Astrocyte (in vitro differentiated cells and primary cell): ENCODE measurements at regions not wholly inside any gene's neighbourhood (a gene's known extent, or its start where the extent isn't known, plus 50 kb on each side); places are given as distances from the start of the nearest gene placed in this dataset.

Experiments used
- DNase-seq: peaks from one replicate; pipeline ENCODE4 v3.0.0-alpha.2; 2010; ENCODE audit warnings: low read depth
- FAIRE-seq: peaks from 2 replicates; lab custom pipeline; 2011; peaks lifted over from hg19 to GRCh38; lab: Jason Lieb, UNC
- H2AFZ ChIP-seq: 2 replicates; pipeline ENCODE4 v1.6.0; 2012; ENCODE audit warnings: low read depth, low read length, inconsistent platforms
- H3K27ac ChIP-seq: 2 replicates; pipeline ENCODE4 v1.5.1; 2011; ENCODE audit warnings: low read depth, low read length, inconsistent platforms
- H3K27me3 ChIP-seq: 2 replicates; pipeline ENCODE4 v1.6.0; 2011; ENCODE audit warnings: low read length, inconsistent platforms; ENCODE audit not compliant: insufficient read depth
- H3K36me3 ChIP-seq: 2 replicates; pipeline ENCODE4 v1.5.1; 2011; ENCODE audit warnings: low read length, inconsistent platforms; ENCODE audit not compliant: insufficient read depth
- H3K4me1 ChIP-seq: 2 replicates; pipeline ENCODE4 v1.5.1; 2011; ENCODE audit warnings: low read length, inconsistent platforms; ENCODE audit not compliant: insufficient read depth
- H3K4me2 ChIP-seq: 2 replicates; pipeline ENCODE4 v1.6.0; 2012; ENCODE audit warnings: low read length, inconsistent platforms
- H3K4me3 ChIP-seq: 2 replicates; pipeline ENCODE4 v1.5.1; 2011; ENCODE audit warnings: low read depth, mild to moderate bottlenecking, low read length, inconsistent platforms; ENCODE audit not compliant: insufficient read depth
- H3K79me2 ChIP-seq: 2 replicates; pipeline ENCODE4 v1.6.0; 2012; ENCODE audit warnings: mild to moderate bottlenecking, low read length, inconsistent platforms; ENCODE audit not compliant: insufficient read depth
- H3K9ac ChIP-seq: 2 replicates; pipeline ENCODE4 v1.6.0; 2012; ENCODE audit warnings: mild to moderate bottlenecking, low read length, inconsistent platforms
- H3K9me3 ChIP-seq: 2 replicates; pipeline ENCODE4 v1.5.1; 2012; ENCODE audit warnings: low read depth, mild to moderate bottlenecking, low read length, inconsistent platforms; ENCODE audit not compliant: insufficient read depth
- H4K20me1 ChIP-seq: 2 replicates; pipeline ENCODE4 v1.6.0; 2012; ENCODE audit warnings: low read length, inconsistent platforms; ENCODE audit not compliant: insufficient read depth
- H3K27ac Mint-ChIP-seq: one replicate; pipeline ENCODE4 v1.8.0; 2021; ENCODE audit warnings: mild to moderate bottlenecking, mixed read lengths; ENCODE audit not compliant: unreplicated experiment
- H3K27me3 Mint-ChIP-seq: one replicate; pipeline ENCODE4 v1.8.0; 2021; ENCODE audit warnings: low read depth, mixed read lengths; ENCODE audit not compliant: unreplicated experiment
- H3K36me3 Mint-ChIP-seq: one replicate; pipeline ENCODE4 v1.8.0; 2021; ENCODE audit warnings: low read depth, mixed read lengths; ENCODE audit not compliant: unreplicated experiment
- H3K4me1 Mint-ChIP-seq: one replicate; pipeline ENCODE4 v1.8.0; 2021; ENCODE audit warnings: low read depth, mixed read lengths; ENCODE audit not compliant: unreplicated experiment
- H3K4me3 Mint-ChIP-seq: one replicate; pipeline ENCODE4 v1.8.0; 2021; ENCODE audit warnings: mild to moderate bottlenecking, moderate library complexity, mixed read lengths; ENCODE audit not compliant: unreplicated experiment
- H3K9me3 Mint-ChIP-seq: one replicate; pipeline ENCODE4 v1.8.0; 2021; ENCODE audit warnings: mild to moderate bottlenecking, mixed read lengths; ENCODE audit not compliant: unreplicated experiment
- EZH2 ChIP-seq: IDR thresholded peaks from 2 replicates; pipeline ENCODE4 v1.6.1; 2012; ENCODE audit warnings: mild to moderate bottlenecking, low read length, inconsistent platforms; ENCODE audit not compliant: insufficient read depth
- TF ChIP-seq, protein P1 (sequence below): IDR thresholded peaks from 2 replicates; pipeline ENCODE4 v1.5.1; 2011; ENCODE audit warnings: low read depth, mild to moderate bottlenecking, inconsistent platforms, low read length, moderate library complexity; ENCODE audit not compliant: insufficient read depth

DNA sequence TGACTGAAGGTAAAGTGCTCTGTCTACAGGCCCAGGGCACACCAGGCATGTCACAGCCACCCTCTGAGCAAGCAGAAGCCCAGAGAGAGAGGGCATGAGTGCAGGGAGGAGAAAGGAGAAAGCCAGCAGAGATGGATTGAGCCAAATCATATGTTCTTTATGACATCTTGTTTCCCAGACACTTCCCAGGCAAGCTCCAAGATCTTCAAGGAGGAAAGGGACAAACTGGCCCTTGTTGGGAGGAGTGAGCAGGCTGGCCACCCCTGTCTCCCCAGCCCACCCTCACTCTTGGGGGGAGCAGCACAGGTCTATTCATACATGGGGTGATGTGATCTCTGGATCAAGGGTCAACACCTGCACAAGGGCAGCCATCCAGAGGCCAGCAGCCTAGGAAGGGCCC, 298.8 kb downstream of the UQCRFS1 start:
- Mint-ChIP-seq H3K27me3 (peaks cover 29% of the 10 kb centered on the region), H3K27ac (no peak overlapping the region), H3K9me3 (peaks cover 11% of the 10 kb centered on the region), H3K4me3 (no peak overlapping the region), H3K36me3 (no peaks in the 10 kb centered on the region), H3K4me1 (peaks cover 5% of the 10 kb centered on the region)
- DNase-seq (no peak), FAIRE-seq (no peak)
- TF ChIP-seq, protein P1, sequence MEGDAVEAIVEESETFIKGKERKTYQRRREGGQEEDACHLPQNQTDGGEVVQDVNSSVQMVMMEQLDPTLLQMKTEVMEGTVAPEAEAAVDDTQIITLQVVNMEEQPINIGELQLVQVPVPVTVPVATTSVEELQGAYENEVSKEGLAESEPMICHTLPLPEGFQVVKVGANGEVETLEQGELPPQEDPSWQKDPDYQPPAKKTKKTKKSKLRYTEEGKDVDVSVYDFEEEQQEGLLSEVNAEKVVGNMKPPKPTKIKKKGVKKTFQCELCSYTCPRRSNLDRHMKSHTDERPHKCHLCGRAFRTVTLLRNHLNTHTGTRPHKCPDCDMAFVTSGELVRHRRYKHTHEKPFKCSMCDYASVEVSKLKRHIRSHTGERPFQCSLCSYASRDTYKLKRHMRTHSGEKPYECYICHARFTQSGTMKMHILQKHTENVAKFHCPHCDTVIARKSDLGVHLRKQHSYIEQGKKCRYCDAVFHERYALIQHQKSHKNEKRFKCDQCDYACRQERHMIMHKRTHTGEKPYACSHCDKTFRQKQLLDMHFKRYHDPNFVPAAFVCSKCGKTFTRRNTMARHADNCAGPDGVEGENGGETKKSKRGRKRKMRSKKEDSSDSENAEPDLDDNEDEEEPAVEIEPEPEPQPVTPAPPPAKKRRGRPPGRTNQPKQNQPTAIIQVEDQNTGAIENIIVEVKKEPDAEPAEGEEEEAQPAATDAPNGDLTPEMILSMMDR, result no peak
- no peak for TF ChIP-seq EZH2
- H3K27ac ChIP-seq, result no peak overlapping the region
- H3K4me1 ChIP-seq, result no peaks in the 10 kb centered on the region
- peaks cover 16% of the 10 kb centered on the region for H3K9me3 ChIP-seq
- H3K4me2 ChIP-seq, result no peak overlapping the region
- no peak overlapping the region for H2AFZ ChIP-seq
- H3K79me2 ChIP-seq, result no peaks in the 10 kb centered on the region
- H3K36me3 ChIP-seq, result no peaks in the 10 kb centered on the region
- H3K9ac ChIP-seq, result no peak overlapping the region
- H4K20me1 ChIP-seq, result no peaks in the 10 kb centered on the region
- no peak overlapping the region for H3K4me3 ChIP-seq
- H3K27me3 ChIP-seq, result no peaks in the 10 kb centered on the region

- TF ChIP-seq, protein P1, result no peak
- no peak for TF ChIP-seq EZH2
- Mint-ChIP-seq H3K27me3 (peaks cover 30% of the 10 kb centered on the region), H3K4me3 (no peak overlapping the region), H3K4me1 (peaks cover 4% of the 10 kb centered on the region), H3K9me3 (peaks cover 9% of the 10 kb centered on the region), H3K27ac (no peak overlapping the region), H3K36me3 (no peaks in the 10 kb centered on the region)
- no peaks in the 10 kb centered on the region for H3K27me3 ChIP-seq
- H3K9ac ChIP-seq, result no peak overlapping the region
- no peaks in the 10 kb centered on the region for H3K79me2 ChIP-seq
- peaks cover 16% of the 10 kb centered on the region for H3K9me3 ChIP-seq
- H3K4me3 ChIP-seq, result no peak overlapping the region
- H3K4me2 ChIP-seq, result no peak overlapping the region
- H3K4me1 ChIP-seq, result no peaks in the 10 kb centered on the region
- H3K27ac ChIP-seq, result no peak overlapping the region
- no peaks in the 10 kb centered on the region for H4K20me1 ChIP-seq
- no peak for FAIRE-seq
- DNase-seq, result no peak
- no peaks in the 10 kb centered on the region for H3K36me3 ChIP-seq
- no peak overlapping the region for H2AFZ ChIP-seq
Measured at GRCh38 chr19:28913626-28914025, 299.3 kb downstream of the UQCRFS1 start.

- no peak for TF ChIP-seq EZH2
- TF ChIP-seq, protein P1, result no peak
- H3K36me3 Mint-ChIP-seq, result no peaks in the 10 kb centered on the region
Measured at GRCh38 chr19:28908941-28909340, 304.0 kb downstream of the UQCRFS1 start.

More at GRCh38 chr19:28908941-28909340, 304.0 kb downstream of the UQCRFS1 start:
- Mint-ChIP-seq H3K27me3 (peaks cover 23% of the 10 kb centered on the region), H3K4me1 (peaks cover 12% of the 10 kb centered on the region), H3K9me3 (peaks cover 6% of the 10 kb centered on the region), H3K27ac (no peak overlapping the region), H3K4me3 (no peak overlapping the region)
- H3K9me3 ChIP-seq, result peaks cover 11% of the 10 kb centered on the region
- H3K79me2 ChIP-seq, result no peaks in the 10 kb centered on the region
- no peak overlapping the region for H3K27ac ChIP-seq
- H3K36me3 ChIP-seq, result no peaks in the 10 kb centered on the region
- H3K4me1 ChIP-seq, result no peaks in the 10 kb centered on the region
- H3K4me3 ChIP-seq, result no peak overlapping the region
- DNase-seq, result no peak
- no peak overlapping the region for H2AFZ ChIP-seq
- H4K20me1 ChIP-seq, result no peaks in the 10 kb centered on the region
- H3K9ac ChIP-seq, result no peak overlapping the region
- FAIRE-seq, result no peak
- no peak overlapping the region for H3K4me2 ChIP-seq
- no peaks in the 10 kb centered on the region for H3K27me3 ChIP-seq
